ENCODE measurements at regions not wholly inside any gene's neighbourhood (a gene's known extent, or its start where the extent isn't known, plus 50 kb on each side); places are given as distances from the start of the nearest gene placed in this dataset.

DNA sequence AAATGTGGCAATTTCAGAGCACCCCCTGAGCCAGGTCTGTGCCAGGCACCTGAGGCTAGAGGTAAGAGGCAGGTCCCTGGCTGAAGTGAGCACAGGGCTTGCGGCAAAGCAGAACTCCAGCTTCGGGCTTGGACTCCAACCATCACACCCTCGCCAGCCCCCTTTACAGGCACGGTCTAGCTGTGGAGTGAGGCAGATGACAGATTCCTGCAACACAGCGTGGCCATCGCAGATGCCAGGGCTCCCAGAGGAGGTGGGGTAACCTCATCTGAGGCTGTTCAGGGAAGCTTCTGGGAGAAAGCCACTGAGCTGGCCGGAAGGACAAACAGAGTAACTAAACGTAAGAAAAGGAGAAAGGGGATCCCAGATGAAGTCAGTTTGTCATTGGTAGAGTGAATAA is 55.6 kb upstream of the CASZ1 start:
- TF ChIP-seq CTCF (IDR thresholded peaks at IDR 0.05): no peak
- no peak for TF ChIP-seq POLR2AphosphoS5 (IDR thresholded peaks at IDR 0.05)

Measured in prostate gland (tissue), 2 donors.